Memory B cell (primary cell): ENCODE measurements at regions not wholly inside any gene's neighbourhood (a gene's known extent, or its start where the extent isn't known, plus 50 kb on each side); places are given as distances from the start of the nearest gene placed in this dataset.
A peak's percentile ranks its signal among the peaks of the same experiment; 100 is the strongest.

ENCODE experiments used
- ATAC-seq: fragments of 150-1000 bp; cut with Tn5 transposase; 2 replicates; pipeline ENCODE4 v1.10.0; 2021; ENCODE audit warnings: low read depth, mild to moderate bottlenecking, moderate library complexity
- DNase-seq, 2 donors: peaks; one replicate each; pipeline ENCODE4 v3.0.0; 2022; ENCODE audit warnings: low spot score in 2 of 2
- H3K27ac Mint-ChIP-seq: one replicate; pipeline ENCODE4 v1.8.0; 2022; ENCODE audit warnings: mild to moderate bottlenecking, moderate library complexity, mixed read lengths
- H3K27me3 Mint-ChIP-seq: one replicate; pipeline ENCODE4 v1.8.0; 2022; ENCODE audit warnings: mixed read lengths
- H3K36me3 Mint-ChIP-seq: one replicate; pipeline ENCODE4 v1.8.0; 2022; ENCODE audit warnings: mild to moderate bottlenecking, mixed read lengths
- H3K4me1 Mint-ChIP-seq: one replicate; pipeline ENCODE4 v1.8.0; 2022; ENCODE audit warnings: mixed read lengths
- H3K4me3 Mint-ChIP-seq: one replicate; pipeline ENCODE4 v1.8.0; 2022; ENCODE audit warnings: mild to moderate bottlenecking, moderate library complexity, mixed read lengths
- H3K9me3 Mint-ChIP-seq: one replicate; pipeline ENCODE4 v1.8.0; 2022; ENCODE audit warnings: mixed read lengths

DNA sequence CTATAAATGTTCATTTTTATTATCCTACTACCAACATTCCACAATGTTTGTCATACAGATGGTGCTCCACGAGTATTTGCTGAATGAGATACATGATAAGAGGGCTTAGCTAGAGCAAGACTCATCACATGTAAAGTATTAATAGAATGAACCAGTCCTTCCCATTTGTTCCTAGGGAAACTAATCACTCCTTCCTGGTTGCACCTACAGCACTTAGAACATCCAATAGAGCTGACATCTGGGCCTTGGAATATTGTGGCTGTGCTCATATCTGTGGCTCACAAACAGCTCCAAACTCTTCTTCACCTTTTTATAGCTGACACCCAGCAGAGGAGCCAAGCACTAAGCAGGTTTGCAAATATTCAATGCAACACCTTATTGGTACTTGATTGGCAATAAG, 91.9 kb upstream of the C1GALT1 start:
- Mint-ChIP-seq H3K4me1 (no peaks in the 10 kb centered on the region), H3K4me3 (no peak overlapping the region), H3K27ac (no peak overlapping the region), H3K36me3 (peaks cover 4% of the 10 kb centered on the region), H3K27me3 (peaks cover 10% of the 10 kb centered on the region), H3K9me3 (peaks cover 7% of the 10 kb centered on the region)
- ATAC-seq: no peak
- DNase-seq: no peak

GRCh38 chr7:7098280-7098818, 84.0 kb upstream of the C1GALT1 start:
- no peaks in the 10 kb centered on the region for H3K9me3 Mint-ChIP-seq
- ATAC-seq: no peak
- H3K27ac Mint-ChIP-seq: no peak overlapping the region
- peaks cover 4% of the 10 kb centered on the region for H3K4me1 Mint-ChIP-seq
- H3K36me3 Mint-ChIP-seq: no peaks in the 10 kb centered on the region
- no peak for DNase-seq
- peaks cover 1% of the 10 kb centered on the region for H3K27me3 Mint-ChIP-seq
- H3K4me3 Mint-ChIP-seq: no peak overlapping the region

DNA sequence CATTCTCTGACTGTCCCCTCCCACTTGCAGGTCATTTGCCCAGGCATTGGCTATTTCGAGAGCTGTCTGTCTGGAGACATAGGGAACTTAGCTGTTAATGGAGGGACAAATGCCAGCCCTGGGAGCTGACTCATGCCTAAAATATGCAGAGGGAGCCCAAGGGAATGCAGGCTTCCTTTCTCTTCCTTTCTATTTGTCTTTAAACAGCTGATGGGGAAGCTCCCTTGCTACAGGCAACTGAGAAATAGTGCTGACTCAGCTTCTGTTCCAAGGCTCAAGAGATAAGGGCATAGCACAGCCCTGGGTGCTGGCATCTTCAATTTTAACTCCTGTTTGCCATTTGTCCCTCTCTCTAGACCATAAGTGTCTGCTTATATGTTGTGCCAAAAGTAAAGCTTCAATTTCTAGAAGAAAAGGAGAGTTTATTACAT, 82.7 kb upstream of the C1GALT1 start:
- Mint-ChIP-seq H3K27ac (no peak overlapping the region), H3K4me3 (no peak overlapping the region), H3K9me3 (no peaks in the 10 kb centered on the region), H3K36me3 (no peaks in the 10 kb centered on the region), H3K27me3 (peaks cover 1% of the 10 kb centered on the region), H3K4me1 (peaks cover 4% of the 10 kb centered on the region)
- DNase-seq (no peak), ATAC-seq (no peak)

DNA sequence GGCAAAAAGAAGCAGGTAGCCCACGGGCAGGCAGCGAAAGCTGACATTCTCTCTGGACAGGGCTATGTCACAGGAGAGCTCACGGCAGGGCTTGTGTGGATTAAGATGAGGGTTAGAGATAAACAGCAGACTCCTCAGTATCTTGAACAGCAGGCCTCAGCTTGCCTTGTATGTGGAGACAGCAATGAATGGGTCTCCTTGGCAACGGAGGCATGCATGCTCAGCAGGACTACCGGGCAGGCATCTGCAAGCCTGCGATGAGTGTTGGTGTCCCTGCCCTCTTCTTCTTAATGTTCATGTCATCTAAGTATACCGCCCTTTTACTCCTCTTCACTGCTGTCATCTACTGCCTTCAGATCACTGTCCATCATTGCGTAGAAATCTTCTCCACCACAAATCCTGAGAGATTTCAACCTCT, 81.9 kb upstream of the C1GALT1 start:
- Mint-ChIP-seq H3K4me3 (no peak overlapping the region), H3K27ac (no peak overlapping the region), H3K36me3 (no peaks in the 10 kb centered on the region), H3K9me3 (no peaks in the 10 kb centered on the region), H3K27me3 (peaks cover 1% of the 10 kb centered on the region), H3K4me1 (peaks cover 4% of the 10 kb centered on the region)
- no peak for DNase-seq
- ATAC-seq: no peak

DNA sequence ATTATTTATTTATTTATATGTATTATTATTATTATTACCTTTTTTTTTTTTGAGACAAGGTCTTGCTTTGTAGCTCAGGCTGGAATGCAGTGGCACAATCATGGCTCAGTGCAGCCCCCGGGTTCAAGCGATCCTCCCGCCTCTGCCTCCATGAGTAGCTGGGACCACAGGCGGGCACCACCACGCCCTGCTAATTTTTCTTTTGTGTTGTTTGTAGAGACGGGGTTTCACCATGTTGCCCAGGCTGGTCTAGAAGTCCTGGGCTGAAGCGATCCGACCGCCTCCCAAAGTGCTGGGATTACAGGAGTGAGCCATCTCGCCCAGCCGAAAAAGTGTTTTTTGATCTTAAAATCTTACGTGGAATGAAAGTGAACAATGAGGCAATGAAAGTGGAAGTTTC, 79.4 kb upstream of the C1GALT1 start:
- H3K4me1 Mint-ChIP-seq: peaks cover 4% of the 10 kb centered on the region
- H3K9me3 Mint-ChIP-seq: no peaks in the 10 kb centered on the region
- H3K36me3 Mint-ChIP-seq: no peaks in the 10 kb centered on the region
- ATAC-seq (no peak), DNase-seq (no peak)
- no peak overlapping the region for H3K4me3 Mint-ChIP-seq
- H3K27me3 Mint-ChIP-seq: no peaks in the 10 kb centered on the region
- peak overlapping the region; percentile 46 for H3K27ac Mint-ChIP-seq

- Mint-ChIP-seq H3K27me3 (no peaks in the 10 kb centered on the region), H3K9me3 (no peaks in the 10 kb centered on the region), H3K4me1 (peaks cover 4% of the 10 kb centered on the region), H3K27ac (peak overlapping the region; percentile 46), H3K36me3 (no peaks in the 10 kb centered on the region), H3K4me3 (peak overlapping the region; percentile 4)
- DNase-seq (peak in 1 of 2 donors; percentile 44), ATAC-seq (peak; percentile 79)
Measured at GRCh38 chr7:7103343-7104313, 78.7 kb upstream of the C1GALT1 start.

GRCh38 chr7:7104314-7104698, 78.0 kb upstream of the C1GALT1 start:
- H3K4me1 Mint-ChIP-seq: peaks cover 4% of the 10 kb centered on the region

DNA sequence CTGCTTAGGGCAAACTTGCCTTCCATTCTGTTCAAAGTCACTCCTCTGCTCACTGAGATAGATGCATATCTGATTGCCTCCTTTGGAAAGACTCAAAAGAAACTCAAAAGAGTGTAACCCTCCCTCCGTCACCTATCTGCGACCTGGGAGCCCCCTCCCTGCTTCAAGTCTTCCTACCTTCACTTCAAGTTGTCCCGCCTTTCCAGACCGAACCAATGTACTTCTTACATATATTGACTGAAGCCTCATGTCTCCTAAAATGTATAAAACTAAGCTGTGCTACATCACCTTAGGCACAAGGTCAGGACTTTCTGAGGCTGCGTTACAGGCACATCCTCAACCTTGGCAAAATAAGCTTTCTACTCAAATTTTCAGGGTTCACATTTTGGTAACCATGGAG, 77.4 kb upstream of the C1GALT1 start:
- peaks cover 4% of the 10 kb centered on the region for H3K4me1 Mint-ChIP-seq
- H3K36me3 Mint-ChIP-seq: no peaks in the 10 kb centered on the region
- H3K4me3 Mint-ChIP-seq: no peak overlapping the region
- DNase-seq: no peak
- no peaks in the 10 kb centered on the region for H3K9me3 Mint-ChIP-seq
- no peak overlapping the region for H3K27ac Mint-ChIP-seq
- no peak for ATAC-seq
- H3K27me3 Mint-ChIP-seq: no peaks in the 10 kb centered on the region

More at GRCh38 chr7:7104314-7104698, 78.0 kb upstream of the C1GALT1 start:
- ATAC-seq: no peak
- no peak for DNase-seq
- Mint-ChIP-seq H3K27ac (no peak overlapping the region), H3K4me3 (no peak overlapping the region), H3K9me3 (no peaks in the 10 kb centered on the region), H3K27me3 (no peaks in the 10 kb centered on the region), H3K36me3 (no peaks in the 10 kb centered on the region)

DNA sequence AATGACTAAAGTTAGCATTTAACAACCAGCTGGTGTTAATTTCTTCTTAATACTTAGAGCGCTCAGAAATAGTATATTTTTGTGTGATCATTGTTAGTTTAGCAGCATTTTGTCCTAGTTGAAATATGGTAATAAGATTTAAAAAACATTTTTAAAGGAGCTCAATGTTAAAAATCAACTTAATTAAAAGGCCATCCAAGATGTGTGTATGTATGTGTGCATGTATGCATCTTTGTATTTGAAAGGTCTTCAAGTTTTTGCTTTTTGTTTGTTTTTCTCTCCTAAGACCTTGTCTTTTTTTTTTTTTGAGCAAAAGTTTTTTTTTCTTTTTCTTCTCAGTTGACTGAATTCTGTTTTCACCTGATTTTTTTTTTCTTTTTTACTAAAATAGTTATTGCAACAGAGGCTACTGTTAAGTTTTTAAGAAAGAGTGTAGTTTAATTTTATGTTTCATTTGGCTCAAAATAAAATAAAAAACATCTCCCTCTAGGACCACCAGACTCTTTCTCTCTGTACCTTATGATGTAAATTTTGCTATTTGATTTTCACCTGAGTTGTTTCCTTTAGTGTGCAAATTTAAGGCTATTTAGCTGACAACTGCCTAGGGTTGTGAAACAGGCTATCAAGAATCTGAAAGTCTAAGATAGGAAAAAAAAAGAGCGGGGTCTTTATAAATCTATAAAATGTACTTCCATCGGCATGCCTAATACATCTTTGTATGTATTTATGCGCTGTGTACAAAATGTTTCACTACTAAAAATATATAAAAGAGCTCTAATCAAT, 76.4 kb upstream of the C1GALT1 start:
- H3K36me3 Mint-ChIP-seq: no peaks in the 10 kb centered on the region
- no peak for DNase-seq

GRCh38 chr7:7108931-7109330, 73.4 kb upstream of the C1GALT1 start:
- ATAC-seq: no peak
- no peaks in the 10 kb centered on the region for H3K27me3 Mint-ChIP-seq

More for the DNA sequence above, 76.4 kb upstream of the C1GALT1 start:
- Mint-ChIP-seq H3K4me1 (peaks cover 4% of the 10 kb centered on the region), H3K4me3 (no peak overlapping the region), H3K27ac (no peak overlapping the region), H3K27me3 (no peaks in the 10 kb centered on the region), H3K9me3 (no peaks in the 10 kb centered on the region)
- ATAC-seq: no peak

DNA sequence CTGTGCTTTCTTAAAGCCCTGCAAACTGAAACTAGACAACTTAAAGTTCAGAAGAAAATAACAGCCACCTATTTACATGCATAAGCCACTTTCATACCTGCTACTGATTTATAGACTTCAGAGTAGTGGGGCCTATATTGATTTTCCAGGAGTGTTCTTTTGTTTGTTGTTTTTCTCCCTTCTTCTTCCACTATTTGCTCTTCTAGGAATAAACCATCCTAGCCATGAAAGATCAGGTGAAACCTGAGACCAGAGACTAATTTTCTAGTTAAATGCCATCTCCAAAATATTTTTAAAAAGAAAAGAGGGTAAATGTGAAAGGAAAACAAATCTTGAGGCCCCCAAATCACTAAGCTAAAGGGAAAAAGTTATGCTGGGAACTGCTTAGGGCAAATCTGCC, 72.4 kb upstream of the C1GALT1 start:
- ATAC-seq: no peak

More at GRCh38 chr7:7108931-7109330, 73.4 kb upstream of the C1GALT1 start:
- Mint-ChIP-seq H3K9me3 (no peaks in the 10 kb centered on the region), H3K36me3 (no peaks in the 10 kb centered on the region), H3K27ac (no peak overlapping the region), H3K4me3 (no peak overlapping the region), H3K4me1 (no peaks in the 10 kb centered on the region)
- DNase-seq: no peak

DNA sequence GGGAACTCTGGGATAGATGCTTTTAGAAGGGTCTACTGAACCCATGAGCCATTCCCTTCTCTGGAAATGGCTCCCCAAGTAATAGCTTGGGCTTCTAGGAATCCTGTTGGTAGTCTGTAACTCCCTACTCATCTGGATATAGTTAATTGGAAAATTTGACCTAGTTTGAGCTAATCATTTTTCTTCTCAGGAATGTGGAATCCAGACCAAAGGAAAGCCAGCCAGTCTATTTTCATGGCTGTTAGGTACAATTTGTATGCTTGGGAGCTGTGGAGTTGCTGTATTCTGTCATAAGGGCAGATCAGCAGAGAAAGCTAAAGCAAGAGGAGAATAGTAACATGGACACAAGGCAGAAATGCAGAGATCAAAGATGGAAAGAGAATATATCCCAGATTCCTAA, 71.6 kb upstream of the C1GALT1 start:
- H3K27me3 Mint-ChIP-seq: no peaks in the 10 kb centered on the region
- H3K9me3 Mint-ChIP-seq: no peaks in the 10 kb centered on the region
- H3K4me1 Mint-ChIP-seq: no peaks in the 10 kb centered on the region
- no peak overlapping the region for H3K27ac Mint-ChIP-seq
- ATAC-seq (no peak), DNase-seq (no peak)
- H3K36me3 Mint-ChIP-seq: no peaks in the 10 kb centered on the region
- no peak overlapping the region for H3K4me3 Mint-ChIP-seq

More for the DNA sequence above, 72.4 kb upstream of the C1GALT1 start:
- Mint-ChIP-seq H3K27ac (no peak overlapping the region), H3K36me3 (no peaks in the 10 kb centered on the region), H3K27me3 (no peaks in the 10 kb centered on the region), H3K4me1 (no peaks in the 10 kb centered on the region), H3K9me3 (no peaks in the 10 kb centered on the region), H3K4me3 (no peak overlapping the region)
- DNase-seq: no peak

- Mint-ChIP-seq H3K9me3 (no peaks in the 10 kb centered on the region), H3K27me3 (no peaks in the 10 kb centered on the region), H3K4me1 (no peaks in the 10 kb centered on the region), H3K4me3 (no peak overlapping the region), H3K27ac (no peak overlapping the region), H3K36me3 (no peaks in the 10 kb centered on the region)
- DNase-seq: no peak
- no peak for ATAC-seq
Measured at GRCh38 chr7:7112868-7113267, 69.5 kb upstream of the C1GALT1 start.
